Calu3 (cell line): ENCODE measurements at regions not wholly inside any gene's neighbourhood (a gene's known extent, or its start where the extent isn't known, plus 50 kb on each side); places are given as distances from the start of the nearest gene placed in this dataset.

ENCODE experiments used
- BruUV-seq: library from RNA; stranded (reverse); fragments of 400-500 nt; replicated peaks from 2 replicates; lab custom pipeline; 2021; lab: Mats Ljungman, UMichigan
- CTCF ChIA-PET: fragments of 300-600 bp; sonication (Branson Sonifier 250); formaldehyde crosslinking; loops from one replicate; lab custom pipeline; 2022; ENCODE audit warnings: antibody characterized with exemption; lab: Charles Lee
- DNase-seq: peaks from one replicate; pipeline ENCODE4 v3.0.0; 2022
- H3K27ac Mint-ChIP-seq: one replicate; pipeline ENCODE4 v1.8.0; 2022; ENCODE audit warnings: mixed read lengths; ENCODE audit not compliant: unreplicated experiment
- H3K27me3 Mint-ChIP-seq: one replicate; pipeline ENCODE4 v1.8.0; 2022; ENCODE audit warnings: mixed read lengths; ENCODE audit not compliant: unreplicated experiment
- H3K36me3 Mint-ChIP-seq: one replicate; pipeline ENCODE4 v1.8.0; 2022; ENCODE audit warnings: mild to moderate bottlenecking, moderate library complexity, mixed read lengths; ENCODE audit not compliant: insufficient read depth, unreplicated experiment
- H3K4me1 Mint-ChIP-seq: one replicate; pipeline ENCODE4 v1.8.0; 2022; ENCODE audit warnings: mild to moderate bottlenecking, low read depth, mixed read lengths; ENCODE audit not compliant: unreplicated experiment
- H3K4me3 Mint-ChIP-seq: one replicate; pipeline ENCODE4 v1.8.0; 2022; ENCODE audit warnings: mild to moderate bottlenecking, low read depth, moderate library complexity, mixed read lengths; ENCODE audit not compliant: unreplicated experiment
- H3K9me3 Mint-ChIP-seq: one replicate; pipeline ENCODE4 v1.8.0; 2022; ENCODE audit warnings: low read depth, mixed read lengths; ENCODE audit not compliant: unreplicated experiment
- intact Hi-C: fragments of 100-400 bp; cut with micrococcal nuclease; formaldehyde crosslinking; loops from one replicate; pipeline ENCODE4 v1.10.0; 2022; ENCODE audit not compliant: unreplicated experiment
- TF ChIP-seq, protein P1 (sequence below): fragments of 200-600 bp; IDR thresholded peaks from one replicate; pipeline ENCODE4 v1.8.0; 2022; ENCODE audit warnings: antibody characterized with exemption; ENCODE audit not compliant: unreplicated experiment

DNA sequence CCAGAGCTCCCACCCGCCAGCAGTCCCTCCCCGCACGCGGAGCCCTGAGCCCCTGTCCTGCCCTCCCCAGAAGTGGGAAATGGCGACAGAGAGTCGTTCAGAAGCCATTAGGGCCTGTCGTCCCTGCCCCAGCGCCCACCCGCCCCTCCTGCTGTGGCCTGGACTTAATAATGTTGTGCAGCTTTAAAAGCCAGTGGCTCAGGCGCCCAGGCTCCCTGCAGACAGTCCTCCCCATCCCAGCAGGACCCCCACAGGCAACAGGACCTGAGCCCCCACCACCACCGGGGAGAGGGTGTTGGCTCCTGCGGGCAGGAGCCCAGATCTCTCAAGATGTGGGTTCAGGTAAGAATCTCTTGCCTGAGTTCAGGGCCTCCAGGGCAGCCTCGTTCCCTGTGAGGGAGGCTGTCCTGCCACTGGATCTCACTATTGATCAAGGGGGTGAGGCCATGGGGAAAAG, 125.3 kb upstream of the RUNX3 start:
- Mint-ChIP-seq H3K27ac (no peak overlapping the region), H3K36me3 (no peaks in the 10 kb centered on the region), H3K27me3 (peaks cover 80% of the 10 kb centered on the region), H3K4me1 (no peaks in the 10 kb centered on the region), H3K4me3 (no peak overlapping the region), H3K9me3 (no peaks in the 10 kb centered on the region)
- intact Hi-C loops, result no loop called here
- TF ChIP-seq, protein P1, sequence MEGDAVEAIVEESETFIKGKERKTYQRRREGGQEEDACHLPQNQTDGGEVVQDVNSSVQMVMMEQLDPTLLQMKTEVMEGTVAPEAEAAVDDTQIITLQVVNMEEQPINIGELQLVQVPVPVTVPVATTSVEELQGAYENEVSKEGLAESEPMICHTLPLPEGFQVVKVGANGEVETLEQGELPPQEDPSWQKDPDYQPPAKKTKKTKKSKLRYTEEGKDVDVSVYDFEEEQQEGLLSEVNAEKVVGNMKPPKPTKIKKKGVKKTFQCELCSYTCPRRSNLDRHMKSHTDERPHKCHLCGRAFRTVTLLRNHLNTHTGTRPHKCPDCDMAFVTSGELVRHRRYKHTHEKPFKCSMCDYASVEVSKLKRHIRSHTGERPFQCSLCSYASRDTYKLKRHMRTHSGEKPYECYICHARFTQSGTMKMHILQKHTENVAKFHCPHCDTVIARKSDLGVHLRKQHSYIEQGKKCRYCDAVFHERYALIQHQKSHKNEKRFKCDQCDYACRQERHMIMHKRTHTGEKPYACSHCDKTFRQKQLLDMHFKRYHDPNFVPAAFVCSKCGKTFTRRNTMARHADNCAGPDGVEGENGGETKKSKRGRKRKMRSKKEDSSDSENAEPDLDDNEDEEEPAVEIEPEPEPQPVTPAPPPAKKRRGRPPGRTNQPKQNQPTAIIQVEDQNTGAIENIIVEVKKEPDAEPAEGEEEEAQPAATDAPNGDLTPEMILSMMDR, result no peak
- DNase-seq, result no peak
- no TSS peak for BruUV-seq
- CTCF ChIA-PET, result no interaction called here

- Mint-ChIP-seq H3K4me1 (no peaks in the 10 kb centered on the region), H3K9me3 (no peaks in the 10 kb centered on the region), H3K36me3 (no peaks in the 10 kb centered on the region), H3K27me3 (peaks cover 86% of the 10 kb centered on the region), H3K4me3 (no peak overlapping the region), H3K27ac (no peak overlapping the region)
- no peak for DNase-seq
- TF ChIP-seq, protein P1, result no peak
- intact Hi-C loops, result no loop called here
- CTCF ChIA-PET, result no interaction called here
- BruUV-seq, result no TSS peak
Observed at GRCh38 chr1:25054526-25055323, 124.6 kb upstream of the RUNX3 start.

- Mint-ChIP-seq H3K4me3 (no peak overlapping the region), H3K27me3 (peaks cover 96% of the 10 kb centered on the region), H3K36me3 (no peaks in the 10 kb centered on the region), H3K27ac (no peak overlapping the region), H3K4me1 (no peaks in the 10 kb centered on the region), H3K9me3 (no peaks in the 10 kb centered on the region)
- DNase-seq, result no peak
- no TSS peak for BruUV-seq
- CTCF ChIA-PET, result no interaction called here
- TF ChIP-seq, protein P1, result no peak
- intact Hi-C loops, result no loop called here
Observed at GRCh38 chr1:25053576-25054250, 123.6 kb upstream of the RUNX3 start.

GRCh38 chr1:25051906-25052305, 121.8 kb upstream of the RUNX3 start:
- intact Hi-C loops, result no loop called here
- no TSS peak for BruUV-seq
- Mint-ChIP-seq H3K4me3 (no peak overlapping the region), H3K36me3 (no peaks in the 10 kb centered on the region), H3K4me1 (no peaks in the 10 kb centered on the region), H3K27me3 (peaks cover 93% of the 10 kb centered on the region), H3K9me3 (no peaks in the 10 kb centered on the region), H3K27ac (no peak overlapping the region)
- no peak for DNase-seq
- CTCF ChIA-PET, result no interaction called here
- TF ChIP-seq, protein P1, result no peak
